SK-N-SH (cell line): ENCODE measurements at regions not wholly inside any gene's neighbourhood (a gene's known extent, or its start where the extent isn't known, plus 50 kb on each side); places are given as distances from the start of the nearest gene placed in this dataset.

Source experiments
- EP300 ChIP-seq, 2 experiments: IDR thresholded peaks; 2 replicates each; pipeline versions ENCODE4 v1.4.0 to v1.6.1; 2012; ENCODE audit warnings: borderline replicate concordance in 1 of 2, low read depth in 1 of 2, low read length in 1 of 2
- FOXM1 ChIP-seq: IDR thresholded peaks from 2 replicates; pipeline ENCODE4 v1.4.0; 2012; ENCODE audit warnings: low read depth, mild to moderate bottlenecking
- GABPA ChIP-seq: IDR thresholded peaks from 2 replicates; pipeline ENCODE4 v1.4.0; 2012; ENCODE audit warnings: low read depth, mild to moderate bottlenecking
- POLR2AphosphoS5 ChIP-seq: IDR thresholded peaks from 2 replicates; pipeline ENCODE4 v1.6.1; 2012; ENCODE audit warnings: low read depth, low read length
- RFX5 ChIP-seq: IDR thresholded peaks from 2 replicates; pipeline ENCODE4 v1.6.1; 2012; ENCODE audit warnings: mild to moderate bottlenecking, improper control_type of control experiment, low read length
- RXRA ChIP-seq: IDR thresholded peaks from 2 replicates; pipeline ENCODE4 v1.4.0; 2012; ENCODE audit warnings: low read depth, mild to moderate bottlenecking, borderline replicate concordance
- SIN3A ChIP-seq: IDR thresholded peaks from 2 replicates; pipeline ENCODE4 v1.6.1; 2012; ENCODE audit warnings: low read depth, mild to moderate bottlenecking, low read length, moderate library complexity, borderline replicate concordance
- TAF1 ChIP-seq: IDR thresholded peaks from 2 replicates; pipeline ENCODE4 v1.6.1; 2012; ENCODE audit warnings: low read depth, mild to moderate bottlenecking, low read length, moderate library complexity, borderline replicate concordance
- TEAD4 ChIP-seq: IDR thresholded peaks from 2 replicates; pipeline ENCODE4 v1.4.0; 2012; ENCODE audit warnings: mild to moderate bottlenecking, borderline replicate concordance; ENCODE audit not compliant: insufficient read depth
- YY1 ChIP-seq: IDR thresholded peaks from 2 replicates; pipeline ENCODE4 v1.4.0; 2012; ENCODE audit warnings: low read depth, mild to moderate bottlenecking
- TF ChIP-seq, protein P1 (sequence below): fragments of 200-600 bp; sonication (generic); IDR thresholded peaks from 2 replicates; pipeline ENCODE4 v1.6.1; 2017; ENCODE audit warnings: antibody characterized with exemption, mild to moderate bottlenecking, moderate library complexity
- TF ChIP-seq, protein P2 (sequence below): fragments of 150-350 bp; IDR thresholded peaks from 2 replicates; pipeline ENCODE4 v1.6.1; 2016; ENCODE audit warnings: mild to moderate bottlenecking, low read depth, low read length
- TF ChIP-seq, protein P3 (sequence below): IDR thresholded peaks from 2 replicates; pipeline ENCODE4 v1.6.1; 2012; ENCODE audit warnings: mild to moderate bottlenecking, low read depth, low read length, moderate library complexity

DNA sequence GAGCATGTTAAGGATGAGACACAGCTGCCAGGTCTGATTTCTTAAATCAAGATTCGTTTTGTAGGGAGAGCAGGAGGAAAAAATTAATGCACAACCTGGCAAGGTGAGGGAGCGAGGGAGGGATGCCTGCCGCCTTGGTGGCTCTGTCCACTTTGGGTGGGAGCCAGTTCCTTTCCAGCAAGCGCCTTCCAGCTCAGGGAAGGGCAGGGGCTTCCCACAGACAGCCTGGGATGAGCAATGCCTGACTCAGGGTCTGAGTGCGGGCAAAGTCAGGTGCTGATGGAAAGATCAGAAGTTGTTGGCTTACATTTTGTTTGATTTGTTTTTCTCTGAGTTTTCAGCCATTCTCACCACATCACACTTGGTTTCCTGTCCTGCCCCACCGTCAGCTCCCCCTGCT lies 220.7 kb downstream of the ENGASE start:
- TF ChIP-seq, protein P1, sequence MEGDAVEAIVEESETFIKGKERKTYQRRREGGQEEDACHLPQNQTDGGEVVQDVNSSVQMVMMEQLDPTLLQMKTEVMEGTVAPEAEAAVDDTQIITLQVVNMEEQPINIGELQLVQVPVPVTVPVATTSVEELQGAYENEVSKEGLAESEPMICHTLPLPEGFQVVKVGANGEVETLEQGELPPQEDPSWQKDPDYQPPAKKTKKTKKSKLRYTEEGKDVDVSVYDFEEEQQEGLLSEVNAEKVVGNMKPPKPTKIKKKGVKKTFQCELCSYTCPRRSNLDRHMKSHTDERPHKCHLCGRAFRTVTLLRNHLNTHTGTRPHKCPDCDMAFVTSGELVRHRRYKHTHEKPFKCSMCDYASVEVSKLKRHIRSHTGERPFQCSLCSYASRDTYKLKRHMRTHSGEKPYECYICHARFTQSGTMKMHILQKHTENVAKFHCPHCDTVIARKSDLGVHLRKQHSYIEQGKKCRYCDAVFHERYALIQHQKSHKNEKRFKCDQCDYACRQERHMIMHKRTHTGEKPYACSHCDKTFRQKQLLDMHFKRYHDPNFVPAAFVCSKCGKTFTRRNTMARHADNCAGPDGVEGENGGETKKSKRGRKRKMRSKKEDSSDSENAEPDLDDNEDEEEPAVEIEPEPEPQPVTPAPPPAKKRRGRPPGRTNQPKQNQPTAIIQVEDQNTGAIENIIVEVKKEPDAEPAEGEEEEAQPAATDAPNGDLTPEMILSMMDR = no peak
- TF ChIP-seq GABPA = no peak
- no peak for TF ChIP-seq POLR2AphosphoS5
- no peak for TF ChIP-seq RFX5
- TF ChIP-seq FOXM1 = no peak
- TF ChIP-seq YY1 = no peak
- TF ChIP-seq, protein P2, sequence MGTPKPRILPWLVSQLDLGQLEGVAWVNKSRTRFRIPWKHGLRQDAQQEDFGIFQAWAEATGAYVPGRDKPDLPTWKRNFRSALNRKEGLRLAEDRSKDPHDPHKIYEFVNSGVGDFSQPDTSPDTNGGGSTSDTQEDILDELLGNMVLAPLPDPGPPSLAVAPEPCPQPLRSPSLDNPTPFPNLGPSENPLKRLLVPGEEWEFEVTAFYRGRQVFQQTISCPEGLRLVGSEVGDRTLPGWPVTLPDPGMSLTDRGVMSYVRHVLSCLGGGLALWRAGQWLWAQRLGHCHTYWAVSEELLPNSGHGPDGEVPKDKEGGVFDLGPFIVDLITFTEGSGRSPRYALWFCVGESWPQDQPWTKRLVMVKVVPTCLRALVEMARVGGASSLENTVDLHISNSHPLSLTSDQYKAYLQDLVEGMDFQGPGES = no peak
- TF ChIP-seq TAF1 = no peak
- no peak for TF ChIP-seq EP300 (IDR thresholded peaks at IDR 0.05; ENCODE audit: borderline replicate concordance in 1 of 2, low read depth in 1 of 2, low read length in 1 of 2)
- TF ChIP-seq TEAD4 = no peak
- no peak for TF ChIP-seq RXRA
- TF ChIP-seq SIN3A = no peak
- TF ChIP-seq, protein P3, sequence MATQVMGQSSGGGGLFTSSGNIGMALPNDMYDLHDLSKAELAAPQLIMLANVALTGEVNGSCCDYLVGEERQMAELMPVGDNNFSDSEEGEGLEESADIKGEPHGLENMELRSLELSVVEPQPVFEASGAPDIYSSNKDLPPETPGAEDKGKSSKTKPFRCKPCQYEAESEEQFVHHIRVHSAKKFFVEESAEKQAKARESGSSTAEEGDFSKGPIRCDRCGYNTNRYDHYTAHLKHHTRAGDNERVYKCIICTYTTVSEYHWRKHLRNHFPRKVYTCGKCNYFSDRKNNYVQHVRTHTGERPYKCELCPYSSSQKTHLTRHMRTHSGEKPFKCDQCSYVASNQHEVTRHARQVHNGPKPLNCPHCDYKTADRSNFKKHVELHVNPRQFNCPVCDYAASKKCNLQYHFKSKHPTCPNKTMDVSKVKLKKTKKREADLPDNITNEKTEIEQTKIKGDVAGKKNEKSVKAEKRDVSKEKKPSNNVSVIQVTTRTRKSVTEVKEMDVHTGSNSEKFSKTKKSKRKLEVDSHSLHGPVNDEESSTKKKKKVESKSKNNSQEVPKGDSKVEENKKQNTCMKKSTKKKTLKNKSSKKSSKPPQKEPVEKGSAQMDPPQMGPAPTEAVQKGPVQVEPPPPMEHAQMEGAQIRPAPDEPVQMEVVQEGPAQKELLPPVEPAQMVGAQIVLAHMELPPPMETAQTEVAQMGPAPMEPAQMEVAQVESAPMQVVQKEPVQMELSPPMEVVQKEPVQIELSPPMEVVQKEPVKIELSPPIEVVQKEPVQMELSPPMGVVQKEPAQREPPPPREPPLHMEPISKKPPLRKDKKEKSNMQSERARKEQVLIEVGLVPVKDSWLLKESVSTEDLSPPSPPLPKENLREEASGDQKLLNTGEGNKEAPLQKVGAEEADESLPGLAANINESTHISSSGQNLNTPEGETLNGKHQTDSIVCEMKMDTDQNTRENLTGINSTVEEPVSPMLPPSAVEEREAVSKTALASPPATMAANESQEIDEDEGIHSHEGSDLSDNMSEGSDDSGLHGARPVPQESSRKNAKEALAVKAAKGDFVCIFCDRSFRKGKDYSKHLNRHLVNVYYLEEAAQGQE = no peak
